ENCODE measurements at regions not wholly inside any gene's neighbourhood (a gene's known extent, or its start where the extent isn't known, plus 50 kb on each side); places are given as distances from the start of the nearest gene placed in this dataset.

- TF ChIP-seq REST (IDR thresholded peaks at IDR 0.05; ENCODE audit: borderline replicate concordance) (peak; percentile 72), REST (CRISPR knock-in tag; IDR thresholded peaks at IDR 0.05; ENCODE audit: low read depth) (peak; percentile 77; the same call in 1 of the 2 replicates), SIN3B (IDR thresholded peaks at IDR 0.05; ENCODE audit: low read depth) (no peak), HMBOX1 (IDR thresholded peaks at IDR 0.05) (peak; percentile 87), MEF2D (tag; conservative IDR thresholded peaks at IDR 0.05; ENCODE audit: low read depth) (peak; percentile 69), GTF3C2 (IDR thresholded peaks at IDR 0.05; ENCODE audit: borderline replicate concordance, extremely low read depth, insufficient read length) (no peak), SFPQ (IDR thresholded peaks at IDR 0.05; ENCODE audit: low read depth, low read length) (no peak)
Observed at GRCh38 chr10:46216836-46217751, 69.7 kb upstream of the ANTXRL start (continued).

Data from K562 (cell line).